Progenitor cell of endocrine pancreas (in vitro differentiated cells): ENCODE measurements at regions not wholly inside any gene's neighbourhood (a gene's known extent, or its start where the extent isn't known, plus 50 kb on each side); places are given as distances from the start of the nearest gene placed in this dataset.

Source experiments
- DNase-seq: peaks from one replicate; pipeline ENCODE4 v3.0.0; 2021; ENCODE audit warnings: low spot score; ENCODE audit not compliant: unreplicated experiment
- H3K27ac Mint-ChIP-seq: 2 replicates; pipeline ENCODE4 v1.8.0; 2021; ENCODE audit warnings: mild to moderate bottlenecking, moderate library complexity, mixed read lengths
- H3K27me3 Mint-ChIP-seq: 2 replicates; pipeline ENCODE4 v1.8.0; 2021; ENCODE audit warnings: mixed read lengths
- H3K36me3 Mint-ChIP-seq: 2 replicates; pipeline ENCODE4 v1.8.0; 2022; ENCODE audit warnings: mixed read lengths; ENCODE audit not compliant: insufficient read depth
- H3K4me1 Mint-ChIP-seq: 2 replicates; pipeline ENCODE4 v1.8.0; 2021; ENCODE audit warnings: low read depth, mixed read lengths
- H3K4me3 Mint-ChIP-seq: 2 replicates; pipeline ENCODE4 v1.8.0; 2021; ENCODE audit warnings: low read depth, mild to moderate bottlenecking, moderate library complexity, mixed read lengths
- H3K9me3 Mint-ChIP-seq: 2 replicates; pipeline ENCODE4 v1.8.0; 2021; ENCODE audit warnings: low read depth, mixed read lengths
- TF ChIP-seq, protein P1 (sequence below): fragments of 200-600 bp; sonication (generic); IDR thresholded peaks from one replicate; pipeline ENCODE4 v1.5.0; 2021; ENCODE audit warnings: antibody characterized with exemption, mild to moderate bottlenecking; ENCODE audit not compliant: unreplicated experiment

DNA sequence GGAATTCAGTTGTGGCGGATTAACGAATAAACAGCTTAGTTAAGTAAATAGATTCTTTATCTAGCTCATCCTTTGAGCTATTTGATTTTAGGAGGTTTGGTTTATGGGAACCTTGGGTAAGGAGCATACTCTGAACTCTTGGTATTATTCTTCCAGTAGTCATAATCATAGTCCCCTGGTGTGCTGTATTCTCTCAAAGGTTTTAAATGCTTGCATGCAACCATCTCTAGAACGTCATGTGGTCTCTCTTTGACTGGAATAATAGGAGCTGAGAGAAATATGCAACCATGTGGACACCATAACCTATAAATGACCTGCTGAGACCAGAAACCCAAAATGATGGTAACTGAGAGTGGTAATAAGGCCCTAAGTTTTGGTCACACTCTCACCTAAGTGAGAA is 951.6 kb upstream of the MIR17HG start:
- Mint-ChIP-seq H3K36me3 (peaks cover 3% of the 10 kb centered on the region), H3K9me3 (peaks cover 12% of the 10 kb centered on the region), H3K4me1 (no peaks in the 10 kb centered on the region), H3K27me3 (no peaks in the 10 kb centered on the region), H3K4me3 (no peak overlapping the region), H3K27ac (no peak overlapping the region)
- no peak for DNase-seq
- TF ChIP-seq, protein P1, sequence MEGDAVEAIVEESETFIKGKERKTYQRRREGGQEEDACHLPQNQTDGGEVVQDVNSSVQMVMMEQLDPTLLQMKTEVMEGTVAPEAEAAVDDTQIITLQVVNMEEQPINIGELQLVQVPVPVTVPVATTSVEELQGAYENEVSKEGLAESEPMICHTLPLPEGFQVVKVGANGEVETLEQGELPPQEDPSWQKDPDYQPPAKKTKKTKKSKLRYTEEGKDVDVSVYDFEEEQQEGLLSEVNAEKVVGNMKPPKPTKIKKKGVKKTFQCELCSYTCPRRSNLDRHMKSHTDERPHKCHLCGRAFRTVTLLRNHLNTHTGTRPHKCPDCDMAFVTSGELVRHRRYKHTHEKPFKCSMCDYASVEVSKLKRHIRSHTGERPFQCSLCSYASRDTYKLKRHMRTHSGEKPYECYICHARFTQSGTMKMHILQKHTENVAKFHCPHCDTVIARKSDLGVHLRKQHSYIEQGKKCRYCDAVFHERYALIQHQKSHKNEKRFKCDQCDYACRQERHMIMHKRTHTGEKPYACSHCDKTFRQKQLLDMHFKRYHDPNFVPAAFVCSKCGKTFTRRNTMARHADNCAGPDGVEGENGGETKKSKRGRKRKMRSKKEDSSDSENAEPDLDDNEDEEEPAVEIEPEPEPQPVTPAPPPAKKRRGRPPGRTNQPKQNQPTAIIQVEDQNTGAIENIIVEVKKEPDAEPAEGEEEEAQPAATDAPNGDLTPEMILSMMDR = no peak

GRCh38 chr13:90396266-90396665 is 951.2 kb upstream of the MIR17HG start:
- TF ChIP-seq, protein P1 = no peak
- Mint-ChIP-seq H3K4me1 (no peaks in the 10 kb centered on the region), H3K27ac (no peak overlapping the region), H3K27me3 (no peaks in the 10 kb centered on the region), H3K9me3 (peaks cover 9% of the 10 kb centered on the region), H3K36me3 (peaks cover 3% of the 10 kb centered on the region), H3K4me3 (no peak overlapping the region)
- no peak for DNase-seq

- Mint-ChIP-seq H3K27ac (no peak overlapping the region), H3K4me1 (peaks cover 5% of the 10 kb centered on the region), H3K4me3 (no peak overlapping the region), H3K27me3 (no peaks in the 10 kb centered on the region), H3K9me3 (peaks cover 9% of the 10 kb centered on the region), H3K36me3 (peaks cover 3% of the 10 kb centered on the region)
- TF ChIP-seq, protein P1 = no peak
- no peak for DNase-seq
Observed at GRCh38 chr13:90397503-90397902, 950.0 kb upstream of the MIR17HG start.

DNA sequence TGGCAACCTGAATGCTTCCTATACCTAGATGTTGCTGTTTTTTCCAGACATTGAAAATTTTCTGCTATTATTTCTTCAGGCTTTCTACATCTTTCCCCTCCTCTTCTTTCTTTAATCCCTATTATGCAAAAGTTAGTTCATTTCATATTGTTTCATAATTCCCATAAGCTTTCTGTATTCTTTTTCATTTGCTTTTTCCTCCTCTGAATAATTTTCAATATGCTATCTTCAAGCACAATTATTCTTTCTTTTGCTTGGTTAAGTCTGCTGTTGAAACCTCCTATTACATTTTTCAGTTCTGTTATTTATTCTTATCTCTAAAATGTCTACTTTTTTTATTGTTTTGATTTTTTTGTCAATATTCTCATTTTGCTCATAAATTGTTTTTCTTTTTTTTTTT is 947.1 kb upstream of the MIR17HG start:
- Mint-ChIP-seq H3K9me3 (peaks cover 9% of the 10 kb centered on the region), H3K4me1 (peaks cover 10% of the 10 kb centered on the region), H3K27me3 (no peaks in the 10 kb centered on the region), H3K36me3 (peaks cover 6% of the 10 kb centered on the region), H3K27ac (no peak overlapping the region), H3K4me3 (no peak overlapping the region)
- TF ChIP-seq, protein P1 = no peak
- no peak for DNase-seq

GRCh38 chr13:90401150-90401549 is 946.3 kb upstream of the MIR17HG start:
- Mint-ChIP-seq H3K9me3 (peaks cover 9% of the 10 kb centered on the region), H3K27ac (no peak overlapping the region), H3K36me3 (peaks cover 6% of the 10 kb centered on the region)

More at GRCh38 chr13:90401150-90401549, 946.3 kb upstream of the MIR17HG start:
- TF ChIP-seq, protein P1 = no peak
- H3K4me3 Mint-ChIP-seq = no peak overlapping the region
- DNase-seq = no peak
- peaks cover 14% of the 10 kb centered on the region for H3K4me1 Mint-ChIP-seq
- H3K27me3 Mint-ChIP-seq = no peaks in the 10 kb centered on the region
